ENCODE measurements at regions not wholly inside any gene's neighbourhood (a gene's known extent, or its start where the extent isn't known, plus 50 kb on each side); places are given as distances from the start of the nearest gene placed in this dataset.

GRCh38 chr16:13359835-13360234, 458.4 kb downstream of the SHISA9 start:
- no peak for TF ChIP-seq CTCF (conservative IDR thresholded peaks at IDR 0.05)
- no peak for TF ChIP-seq ZFX (IDR thresholded peaks at IDR 0.05)
